ENCODE measurements at regions not wholly inside any gene's neighbourhood (a gene's known extent, or its start where the extent isn't known, plus 50 kb on each side); places are given as distances from the start of the nearest gene placed in this dataset.

GRCh38 chr4:79598801-79599200 lies 190.8 kb upstream of the GK2 start:
- TF ChIP-seq, protein P1, sequence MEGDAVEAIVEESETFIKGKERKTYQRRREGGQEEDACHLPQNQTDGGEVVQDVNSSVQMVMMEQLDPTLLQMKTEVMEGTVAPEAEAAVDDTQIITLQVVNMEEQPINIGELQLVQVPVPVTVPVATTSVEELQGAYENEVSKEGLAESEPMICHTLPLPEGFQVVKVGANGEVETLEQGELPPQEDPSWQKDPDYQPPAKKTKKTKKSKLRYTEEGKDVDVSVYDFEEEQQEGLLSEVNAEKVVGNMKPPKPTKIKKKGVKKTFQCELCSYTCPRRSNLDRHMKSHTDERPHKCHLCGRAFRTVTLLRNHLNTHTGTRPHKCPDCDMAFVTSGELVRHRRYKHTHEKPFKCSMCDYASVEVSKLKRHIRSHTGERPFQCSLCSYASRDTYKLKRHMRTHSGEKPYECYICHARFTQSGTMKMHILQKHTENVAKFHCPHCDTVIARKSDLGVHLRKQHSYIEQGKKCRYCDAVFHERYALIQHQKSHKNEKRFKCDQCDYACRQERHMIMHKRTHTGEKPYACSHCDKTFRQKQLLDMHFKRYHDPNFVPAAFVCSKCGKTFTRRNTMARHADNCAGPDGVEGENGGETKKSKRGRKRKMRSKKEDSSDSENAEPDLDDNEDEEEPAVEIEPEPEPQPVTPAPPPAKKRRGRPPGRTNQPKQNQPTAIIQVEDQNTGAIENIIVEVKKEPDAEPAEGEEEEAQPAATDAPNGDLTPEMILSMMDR (IDR thresholded peaks at IDR 0.05; ENCODE audit: extremely low read depth in 1 of 2, insufficient read depth in 1 of 2, low read depth in 1 of 2, low read length in 2 of 2) = no peak
- no peak for TF ChIP-seq EZH2 (IDR thresholded peaks at IDR 0.05; ENCODE audit: borderline replicate concordance, low read depth, low read length, severe bottlenecking)
- TF ChIP-seq POLR2A (IDR thresholded peaks at IDR 0.05; ENCODE audit: low read depth, low read length) = no peak
- TF ChIP-seq POLR2AphosphoS5 (IDR thresholded peaks at IDR 0.05; ENCODE audit: insufficient read depth, low read depth, low read length) = no peak
- no peak for TF ChIP-seq MAX (IDR thresholded peaks at IDR 0.05; ENCODE audit: insufficient read depth, insufficient read length)
- TF ChIP-seq JUN (IDR thresholded peaks at IDR 0.05; ENCODE audit: borderline replicate concordance, insufficient read depth, insufficient read length, low read depth) = no peak
- TF ChIP-seq GATA2 (IDR thresholded peaks at IDR 0.05; ENCODE audit: insufficient read depth, insufficient read length, low read depth, low read length) = no peak
- TF ChIP-seq FOS (IDR thresholded peaks at IDR 0.05; ENCODE audit: borderline replicate concordance, insufficient read depth, low read length) = no peak
